ENCODE measurements at regions not wholly inside any gene's neighbourhood (a gene's known extent, or its start where the extent isn't known, plus 50 kb on each side); places are given as distances from the start of the nearest gene placed in this dataset.

DNA sequence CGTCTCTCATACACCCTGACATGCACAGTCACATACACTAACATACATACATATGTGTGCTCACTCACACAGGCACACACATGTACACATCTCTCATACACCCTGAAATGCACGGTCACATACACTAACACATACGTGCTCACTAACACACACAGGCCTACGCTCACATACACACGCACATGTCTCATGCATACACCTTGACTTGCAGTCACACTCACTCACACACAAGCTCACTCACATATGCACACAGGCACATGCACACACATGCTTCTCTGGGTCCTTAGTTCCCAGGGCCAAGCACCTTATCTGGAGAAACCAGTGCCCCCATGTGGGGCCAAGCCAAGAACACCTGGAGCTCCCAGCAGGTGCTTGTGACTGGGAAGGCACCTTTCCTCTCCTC lies 240.3 kb downstream of the RBFOX3 start:
- in situ Hi-C loops (cut with HindIII; ENCODE audit: low pct_unique_long_range_greater_than_20kb, low sequenced_read_pairs) = no loop called here
- ChIA-PET POLR2A (no interaction called here), CTCF (no interaction called here)
- no peak overlapping the region for H3K27ac ChIP-seq (ENCODE audit: low read length)
- no peaks in the 10 kb centered on the region for H3K9me3 ChIP-seq (ENCODE audit: control insufficient read depth, insufficient read depth, low read depth, low read length)
- no peaks in the 10 kb centered on the region for H3K36me3 ChIP-seq (ENCODE audit: control insufficient read depth, insufficient read depth, low read length)
- no peak for ATAC-seq
- intact Hi-C loops (cut with micrococcal nuclease; ENCODE audit: unreplicated experiment) = no loop called here
- no TSS peak for BruUV-seq (replicated peaks)
- no peaks in the 10 kb centered on the region for H3K4me1 ChIP-seq (ENCODE audit: control insufficient read depth, insufficient read depth, low read length)
- H3K4me3 ChIP-seq (ENCODE audit: low read depth in 2 of 2, low read length in 2 of 2) = no peak overlapping the region
- H3K27me3 ChIP-seq (ENCODE audit: control insufficient read depth, insufficient read depth, low read length) = peaks cover 12% of the 10 kb centered on the region
- DNase-seq (ENCODE audit: low read depth, low spot score) = no peak
- TF ChIP-seq, protein P1, sequence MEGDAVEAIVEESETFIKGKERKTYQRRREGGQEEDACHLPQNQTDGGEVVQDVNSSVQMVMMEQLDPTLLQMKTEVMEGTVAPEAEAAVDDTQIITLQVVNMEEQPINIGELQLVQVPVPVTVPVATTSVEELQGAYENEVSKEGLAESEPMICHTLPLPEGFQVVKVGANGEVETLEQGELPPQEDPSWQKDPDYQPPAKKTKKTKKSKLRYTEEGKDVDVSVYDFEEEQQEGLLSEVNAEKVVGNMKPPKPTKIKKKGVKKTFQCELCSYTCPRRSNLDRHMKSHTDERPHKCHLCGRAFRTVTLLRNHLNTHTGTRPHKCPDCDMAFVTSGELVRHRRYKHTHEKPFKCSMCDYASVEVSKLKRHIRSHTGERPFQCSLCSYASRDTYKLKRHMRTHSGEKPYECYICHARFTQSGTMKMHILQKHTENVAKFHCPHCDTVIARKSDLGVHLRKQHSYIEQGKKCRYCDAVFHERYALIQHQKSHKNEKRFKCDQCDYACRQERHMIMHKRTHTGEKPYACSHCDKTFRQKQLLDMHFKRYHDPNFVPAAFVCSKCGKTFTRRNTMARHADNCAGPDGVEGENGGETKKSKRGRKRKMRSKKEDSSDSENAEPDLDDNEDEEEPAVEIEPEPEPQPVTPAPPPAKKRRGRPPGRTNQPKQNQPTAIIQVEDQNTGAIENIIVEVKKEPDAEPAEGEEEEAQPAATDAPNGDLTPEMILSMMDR (IDR thresholded peaks at IDR 0.05) = no peak
- TF ChIP-seq TCF7L2 (IDR thresholded peaks at IDR 0.05; ENCODE audit: low read depth, low read length) (no peak), POLR2AphosphoS5 (IDR thresholded peaks at IDR 0.05; ENCODE audit: low read depth, low read length) (no peak), SIN3A (IDR thresholded peaks at IDR 0.05; ENCODE audit: borderline replicate concordance, insufficient read depth, low read depth, low read length) (no peak)
- TF ChIP-seq, protein P2, sequence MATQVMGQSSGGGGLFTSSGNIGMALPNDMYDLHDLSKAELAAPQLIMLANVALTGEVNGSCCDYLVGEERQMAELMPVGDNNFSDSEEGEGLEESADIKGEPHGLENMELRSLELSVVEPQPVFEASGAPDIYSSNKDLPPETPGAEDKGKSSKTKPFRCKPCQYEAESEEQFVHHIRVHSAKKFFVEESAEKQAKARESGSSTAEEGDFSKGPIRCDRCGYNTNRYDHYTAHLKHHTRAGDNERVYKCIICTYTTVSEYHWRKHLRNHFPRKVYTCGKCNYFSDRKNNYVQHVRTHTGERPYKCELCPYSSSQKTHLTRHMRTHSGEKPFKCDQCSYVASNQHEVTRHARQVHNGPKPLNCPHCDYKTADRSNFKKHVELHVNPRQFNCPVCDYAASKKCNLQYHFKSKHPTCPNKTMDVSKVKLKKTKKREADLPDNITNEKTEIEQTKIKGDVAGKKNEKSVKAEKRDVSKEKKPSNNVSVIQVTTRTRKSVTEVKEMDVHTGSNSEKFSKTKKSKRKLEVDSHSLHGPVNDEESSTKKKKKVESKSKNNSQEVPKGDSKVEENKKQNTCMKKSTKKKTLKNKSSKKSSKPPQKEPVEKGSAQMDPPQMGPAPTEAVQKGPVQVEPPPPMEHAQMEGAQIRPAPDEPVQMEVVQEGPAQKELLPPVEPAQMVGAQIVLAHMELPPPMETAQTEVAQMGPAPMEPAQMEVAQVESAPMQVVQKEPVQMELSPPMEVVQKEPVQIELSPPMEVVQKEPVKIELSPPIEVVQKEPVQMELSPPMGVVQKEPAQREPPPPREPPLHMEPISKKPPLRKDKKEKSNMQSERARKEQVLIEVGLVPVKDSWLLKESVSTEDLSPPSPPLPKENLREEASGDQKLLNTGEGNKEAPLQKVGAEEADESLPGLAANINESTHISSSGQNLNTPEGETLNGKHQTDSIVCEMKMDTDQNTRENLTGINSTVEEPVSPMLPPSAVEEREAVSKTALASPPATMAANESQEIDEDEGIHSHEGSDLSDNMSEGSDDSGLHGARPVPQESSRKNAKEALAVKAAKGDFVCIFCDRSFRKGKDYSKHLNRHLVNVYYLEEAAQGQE (IDR thresholded peaks at IDR 0.05; ENCODE audit: insufficient read depth in 1 of 2, low read depth in 2 of 2, low read length in 1 of 2) = no peak

DNA sequence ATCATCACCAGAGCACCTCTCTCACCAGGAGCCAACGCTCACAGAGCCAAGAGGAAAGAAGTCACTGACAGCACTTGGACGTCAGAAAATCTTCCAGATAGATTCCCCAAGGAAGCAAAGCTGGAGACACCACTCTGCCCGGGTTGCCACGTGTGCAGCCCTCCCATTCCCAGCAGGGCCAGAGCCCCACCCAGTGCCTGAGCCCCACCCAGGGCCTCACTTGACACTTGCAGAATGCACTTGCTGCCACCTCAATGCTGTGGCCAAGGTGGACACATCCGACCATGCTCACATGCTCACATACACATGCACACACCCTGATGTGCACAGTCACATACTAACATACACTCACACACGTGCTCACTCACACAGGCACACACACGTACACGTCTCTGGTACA lies 240.7 kb downstream of the RBFOX3 start:
- TF ChIP-seq, protein P1 (IDR thresholded peaks at IDR 0.05) = no peak
- TF ChIP-seq TCF7L2 (IDR thresholded peaks at IDR 0.05; ENCODE audit: low read depth, low read length) (no peak), POLR2AphosphoS5 (IDR thresholded peaks at IDR 0.05; ENCODE audit: low read depth, low read length) (no peak), SIN3A (IDR thresholded peaks at IDR 0.05; ENCODE audit: borderline replicate concordance, insufficient read depth, low read depth, low read length) (no peak)
- TF ChIP-seq, protein P2 (IDR thresholded peaks at IDR 0.05; ENCODE audit: insufficient read depth in 1 of 2, low read depth in 2 of 2, low read length in 1 of 2) = no peak
- CTCF ChIA-PET = no interaction called here

More for the DNA sequence above, 240.7 kb downstream of the RBFOX3 start:
- H3K27ac ChIP-seq (ENCODE audit: low read length) = no peak overlapping the region
- H3K9me3 ChIP-seq (ENCODE audit: control insufficient read depth, insufficient read depth, low read depth, low read length) = no peaks in the 10 kb centered on the region
- H3K36me3 ChIP-seq (ENCODE audit: control insufficient read depth, insufficient read depth, low read length) = no peaks in the 10 kb centered on the region
- DNase-seq (ENCODE audit: low read depth, low spot score) (no peak), ATAC-seq (no peak)
- intact Hi-C loops (cut with micrococcal nuclease; ENCODE audit: unreplicated experiment) = no loop called here
- no peak overlapping the region for H3K4me3 ChIP-seq (ENCODE audit: low read depth in 2 of 2, low read length in 2 of 2)
- H3K27me3 ChIP-seq (ENCODE audit: control insufficient read depth, insufficient read depth, low read length) = peaks cover 16% of the 10 kb centered on the region
- POLR2A ChIA-PET = no interaction called here
- BruUV-seq (replicated peaks) = no TSS peak
- in situ Hi-C loops (cut with HindIII; ENCODE audit: low pct_unique_long_range_greater_than_20kb, low sequenced_read_pairs) = no loop called here
- no peaks in the 10 kb centered on the region for H3K4me1 ChIP-seq (ENCODE audit: control insufficient read depth, insufficient read depth, low read length)
